ENCODE measurements at regions not wholly inside any gene's neighbourhood (a gene's known extent, or its start where the extent isn't known, plus 50 kb on each side); places are given as distances from the start of the nearest gene placed in this dataset.

DNA sequence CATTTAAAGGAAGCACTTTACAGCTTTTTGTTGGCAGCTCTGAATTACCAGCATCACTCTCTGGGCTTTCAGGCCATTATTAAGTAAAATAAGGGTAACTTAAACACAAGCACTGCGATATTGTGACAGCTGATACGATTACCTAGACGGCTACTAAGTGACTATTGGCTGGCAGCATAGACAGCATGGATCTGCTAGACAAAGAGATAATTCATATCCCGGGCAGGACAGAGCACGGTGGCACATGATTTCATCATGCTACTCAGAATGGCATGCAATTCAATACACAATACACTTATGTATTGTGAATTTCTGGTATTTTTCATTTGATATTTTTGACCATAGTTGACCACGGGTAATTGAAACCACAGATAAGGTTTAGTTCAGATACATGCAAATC lies 522.0 kb upstream of the LRRN3 start:
- H3K9me3 ChIP-seq (ENCODE audit: low read length), result no peaks in the 10 kb centered on the region
- 40% methylated on average over 6 of the region's 6 CpGs for WGBS (ENCODE audit: low lambda C conversion rate)
- no peaks in the 10 kb centered on the region for H4K20me1 ChIP-seq (ENCODE audit: insufficient read depth, low read length)
- intact Hi-C loops (cut with micrococcal nuclease; ENCODE audit: unreplicated experiment), result no loop called here
- FAIRE-seq, result no peak
- no peak overlapping the region for H3K27ac ChIP-seq (ENCODE audit: extremely low read length, insufficient read depth, low read length)
- in situ Hi-C loops (cut with HindIII; ENCODE audit: extremely low pct_ligation_motif_present, low pct_unique_long_range_greater_than_20kb), result no loop called here
- ATAC-seq, result no peak
- no TSS peak for BruUV-seq (replicated peaks)
- H2AFZ ChIP-seq (ENCODE audit: low read length), result no peak overlapping the region
- TF ChIP-seq, protein P1, sequence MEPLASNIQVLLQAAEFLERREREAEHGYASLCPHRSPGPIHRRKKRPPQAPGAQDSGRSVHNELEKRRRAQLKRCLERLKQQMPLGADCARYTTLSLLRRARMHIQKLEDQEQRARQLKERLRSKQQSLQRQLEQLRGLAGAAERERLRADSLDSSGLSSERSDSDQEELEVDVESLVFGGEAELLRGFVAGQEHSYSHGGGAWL (CRISPR knock-in tag; IDR thresholded peaks at IDR 0.05), result no peak
- no peak for TF ChIP-seq SRY (CRISPR knock-in tag; IDR thresholded peaks at IDR 0.05)
- TF ChIP-seq ZNF776 (CRISPR knock-in tag; IDR thresholded peaks at IDR 0.05), result no peak
- no peak for TF ChIP-seq ARID2 (CRISPR knock-in tag; IDR thresholded peaks at IDR 0.05; ENCODE audit: borderline replicate concordance)
- no peak overlapping the region for H3K4me2 ChIP-seq (ENCODE audit: low read depth, low read length)
- CTCF ChIA-PET (ENCODE audit: low intra/inter-chr PET ratio, low total read pairs), result no interaction called here
- no peaks in the 10 kb centered on the region for H3K36me3 ChIP-seq (replicated peaks in 1 of 2; ENCODE audit: control insufficient read depth in 1 of 2, insufficient read depth in 2 of 2, low read length in 2 of 2)
- H3K4me3 ChIP-seq (replicated peaks in 1 of 3; ENCODE audit: insufficient read depth in 1 of 3, low read depth in 2 of 3, low read length in 3 of 3), result no peak overlapping the region
- no peaks in the 10 kb centered on the region for H3K27me3 ChIP-seq (ENCODE audit: control insufficient read depth in 1 of 2, insufficient read depth in 2 of 2, low read length in 2 of 2)
- no peak for DNase-seq (ENCODE audit: low spot score)
- H3K9ac ChIP-seq (ENCODE audit: insufficient read depth, low read depth, low read length), result no peak overlapping the region
- H3K79me2 ChIP-seq (ENCODE audit: insufficient read depth, low read length), result no peaks in the 10 kb centered on the region
- POLR2A ChIA-PET, result no interaction called here
- no peaks in the 10 kb centered on the region; the same call in 1 of the 2 replicates for H3K4me1 ChIP-seq (ENCODE audit: insufficient read depth, low read length)

DNA sequence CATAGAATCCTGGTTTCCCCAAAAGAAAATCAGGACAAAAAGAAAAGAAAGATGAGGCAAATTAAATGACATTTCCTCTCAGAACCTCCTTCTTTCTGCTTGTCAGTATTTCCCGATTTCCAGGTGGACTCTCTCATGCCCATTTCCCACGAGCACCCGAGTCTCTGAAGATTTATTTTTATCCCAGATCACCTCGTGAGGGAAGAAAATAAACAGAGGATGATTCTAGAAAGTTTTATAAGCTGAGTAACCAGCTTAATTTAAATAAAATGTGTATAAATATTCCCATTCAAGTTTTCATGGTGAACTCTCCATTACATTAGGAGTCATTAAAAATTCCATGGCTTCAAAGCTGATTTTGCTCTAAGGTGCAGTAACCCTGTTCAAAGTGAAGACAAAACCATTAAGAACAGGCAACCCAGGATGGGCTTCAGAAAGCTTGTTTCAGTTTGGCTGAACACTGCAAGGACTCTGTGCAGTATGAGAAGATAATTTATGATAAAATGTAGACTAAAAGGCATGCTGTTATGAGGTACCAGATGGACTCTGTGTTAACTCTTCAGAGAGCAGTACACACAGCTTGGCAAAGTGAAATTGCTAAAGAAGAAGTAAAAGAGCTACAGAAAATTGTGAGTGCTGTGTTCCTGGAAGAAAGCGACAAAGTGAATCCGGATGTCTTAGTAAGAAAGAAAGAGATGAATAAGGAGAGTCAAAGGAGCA lies 521.3 kb upstream of the LRRN3 start:
- TF ChIP-seq GTF3A (CRISPR knock-in tag; conservative IDR thresholded peaks at IDR 0.05) (no peak), ZNF644 (CRISPR knock-in tag; IDR thresholded peaks at IDR 0.05; ENCODE audit: low read depth) (no peak), KDM3A (CRISPR knock-in tag; IDR thresholded peaks at IDR 0.05; ENCODE audit: low read depth) (no peak), ZNF75D (CRISPR knock-in tag; IDR thresholded peaks at IDR 0.05; ENCODE audit: borderline replicate concordance) (no peak), ZSCAN31 (CRISPR knock-in tag; IDR thresholded peaks at IDR 0.05; ENCODE audit: low read depth) (no peak), REL (CRISPR knock-in tag; conservative IDR thresholded peaks at IDR 0.05) (no peak)
- Histone ChIP-seq H3K79me2 (ENCODE audit: insufficient read depth, low read length) (no peaks in the 10 kb centered on the region), H3K36me3 (replicated peaks in 1 of 2; ENCODE audit: control insufficient read depth in 1 of 2, insufficient read depth in 2 of 2, low read length in 2 of 2) (no peaks in the 10 kb centered on the region), H3K4me2 (ENCODE audit: low read depth, low read length) (no peak overlapping the region), H3K9ac (ENCODE audit: insufficient read depth, low read depth, low read length) (no peak overlapping the region), H3K27me3 (ENCODE audit: control insufficient read depth in 1 of 2, insufficient read depth in 2 of 2, low read length in 2 of 2) (no peaks in the 10 kb centered on the region), H3K4me1 (ENCODE audit: insufficient read depth, low read length) (no peaks in the 10 kb centered on the region; the same call in 1 of the 2 replicates), H2AFZ (ENCODE audit: low read length) (no peak overlapping the region), H3K27ac (ENCODE audit: extremely low read length, insufficient read depth, low read length) (no peak overlapping the region), H3K9me3 (ENCODE audit: low read length) (no peaks in the 10 kb centered on the region), H4K20me1 (ENCODE audit: insufficient read depth, low read length) (no peaks in the 10 kb centered on the region), H3K4me3 (replicated peaks in 1 of 3; ENCODE audit: insufficient read depth in 1 of 3, low read depth in 2 of 3, low read length in 3 of 3) (no peak overlapping the region)
- WGBS (ENCODE audit: low lambda C conversion rate), result 21% methylated on average over 6 of the region's 6 CpGs
- intact Hi-C loops (cut with micrococcal nuclease; ENCODE audit: unreplicated experiment) (no loop called here), in situ Hi-C loops (cut with HindIII; ENCODE audit: extremely low pct_ligation_motif_present, low pct_unique_long_range_greater_than_20kb) (no loop called here)
- POLR2A ChIA-PET, result no interaction called here
- FAIRE-seq, result no peak
- CTCF ChIA-PET (ENCODE audit: low intra/inter-chr PET ratio, low total read pairs), result no interaction called here
- no peak for DNase-seq (ENCODE audit: low spot score)
- no TSS peak for BruUV-seq (replicated peaks)
- ATAC-seq, result no peak
